Posterior cingulate gyrus (tissue), 11 donors: ENCODE measurements at regions not wholly inside any gene's neighbourhood (a gene's known extent, or its start where the extent isn't known, plus 50 kb on each side); places are given as distances from the start of the nearest gene placed in this dataset.

Experiments used
- DNase-seq, 10 donors: peaks; one replicate each; pipeline versions ENCODE4 v3.0.0 to v3.0.0-alpha.2; 2020 to 2021; ENCODE audit warnings: mixed read lengths in 3 of 10
- intact Hi-C: fragments of 100-400 bp; cut with DNase I; formaldehyde crosslinking; loops from one replicate; pipeline ENCODE4 v1.15.1; 2023

GRCh38 chr21:41672543-41672915 is 94.3 kb downstream of the RIPK4 start:
- no peak for DNase-seq
- intact Hi-C loops: no loop called here

- peak in 1 of 10 donors; percentile 77 for DNase-seq
- intact Hi-C loops: no loop called here
Measured at GRCh38 chr21:41671859-41672542, 94.9 kb downstream of the RIPK4 start.

- intact Hi-C loops: no loop called here
Measured at GRCh38 chr21:41671212-41671762, 95.6 kb downstream of the RIPK4 start.

GRCh38 chr21:41670056-41670805 is 96.6 kb downstream of the RIPK4 start:
- intact Hi-C loops: no loop called here

More at GRCh38 chr21:41671212-41671762, 95.6 kb downstream of the RIPK4 start:
- peak in 1 of 10 donors; percentile 75 for DNase-seq

GRCh38 chr21:41669533-41669830 is 97.4 kb downstream of the RIPK4 start:
- peak in 1 of 10 donors; percentile 14 for DNase-seq
- intact Hi-C loops: no loop called here

More at GRCh38 chr21:41670056-41670805, 96.6 kb downstream of the RIPK4 start:
- peak in 3 of 10 donors; percentile 33 to 78 (median 55) for DNase-seq

- peak in 2 of 10 donors; percentile 57 to 72 for DNase-seq
- intact Hi-C loops: no loop called here
Measured at GRCh38 chr21:41668686-41669532, 97.9 kb downstream of the RIPK4 start.

- intact Hi-C loops: no loop called here
- peak in 2 of 10 donors; percentile 64 to 77 for DNase-seq
Measured at GRCh38 chr21:41668051-41668541, 98.8 kb downstream of the RIPK4 start.

GRCh38 chr21:41667136-41667535 is 99.7 kb downstream of the RIPK4 start:
- intact Hi-C loops: no loop called here
- DNase-seq: peak in 3 of 10 donors; percentile 31 to 56 (median 51)

GRCh38 chr21:41666641-41667081 is 100.2 kb downstream of the RIPK4 start:
- DNase-seq: peak in 3 of 10 donors; percentile 41 to 58 (median 46)
- intact Hi-C loops: no loop called here

GRCh38 chr21:41665766-41666595 is 100.9 kb downstream of the RIPK4 start:
- intact Hi-C loops: no loop called here
- peak in 3 of 10 donors; percentile 43 to 66 (median 55) for DNase-seq

- intact Hi-C loops: no loop called here
- peak in 3 of 10 donors; percentile 63 to 75 (median 72) for DNase-seq
Measured at GRCh38 chr21:41664881-41665765, 101.7 kb downstream of the RIPK4 start.

- intact Hi-C loops: no loop called here
- peak in 3 of 10 donors; percentile 17 to 59 (median 34) for DNase-seq
Measured at GRCh38 chr21:41663805-41664788, 102.8 kb downstream of the RIPK4 start.

- peak in 3 of 10 donors; percentile 32 to 66 (median 55) for DNase-seq
- intact Hi-C loops: no loop called here
Measured at GRCh38 chr21:41662761-41663160, 104.1 kb downstream of the RIPK4 start.

GRCh38 chr21:41662161-41662560 is 104.7 kb downstream of the RIPK4 start:
- DNase-seq: peak in 2 of 10 donors; percentile 46 to 50
- intact Hi-C loops: no loop called here

GRCh38 chr21:41660748-41661147 is 106.1 kb downstream of the RIPK4 start:
- DNase-seq: peak in 2 of 10 donors; percentile 42 to 66
- intact Hi-C loops: no loop called here

GRCh38 chr21:41659791-41660560 is 106.9 kb downstream of the RIPK4 start:
- DNase-seq: peak in 3 of 10 donors; percentile 33 to 76 (median 62)
- intact Hi-C loops: no loop called here
